K562 (cell line): ENCODE measurements at regions not wholly inside any gene's neighbourhood (a gene's known extent, or its start where the extent isn't known, plus 50 kb on each side); places are given as distances from the start of the nearest gene placed in this dataset.

Experiments
- ATF1 ChIP-seq, 2 experiments: fragments of 450-650 bp in 1 of 2; IDR thresholded peaks; 2 replicates each; pipeline ENCODE4 v1.6.1; 2016; ENCODE audit warnings: missing compliant biosample characterization in 1 of 2, missing genetic modification characterization in 1 of 2
- TF ChIP-seq, protein P1 (sequence below): fragments of 250-450 bp; sonication (Bioruptor Pico); IDR thresholded peaks from 2 replicates; pipeline ENCODE4 v1.5.0; 2022; ENCODE audit warnings: mild to moderate bottlenecking
- TF ChIP-seq, protein P2 (sequence below): sonication (generic); formaldehyde crosslinking; IDR thresholded peaks from 2 replicates; pipeline ENCODE4 v1.9.0; 2022; ENCODE audit warnings: mild to moderate bottlenecking, missing genetic modification reagents

DNA sequence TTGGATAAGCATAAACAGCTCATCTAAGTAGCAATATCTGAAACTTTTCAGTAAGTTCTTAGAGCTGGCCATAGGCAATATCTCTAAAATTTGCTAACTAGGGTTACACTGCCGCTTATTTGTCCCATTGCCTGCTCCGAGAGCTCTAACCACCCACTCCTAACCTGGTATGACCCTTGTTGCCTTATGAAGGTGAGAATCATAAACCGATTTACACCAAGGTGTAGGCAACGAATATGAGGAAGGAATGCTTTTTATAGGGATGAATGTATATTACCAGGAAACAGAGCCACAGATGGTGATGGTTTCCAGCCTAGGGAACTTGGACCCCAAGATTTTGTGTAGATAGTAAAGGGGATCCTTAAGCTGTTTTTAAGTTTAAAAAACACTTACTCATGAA lies 440.9 kb downstream of the PDCD6IP start:
- TF ChIP-seq, protein P1, sequence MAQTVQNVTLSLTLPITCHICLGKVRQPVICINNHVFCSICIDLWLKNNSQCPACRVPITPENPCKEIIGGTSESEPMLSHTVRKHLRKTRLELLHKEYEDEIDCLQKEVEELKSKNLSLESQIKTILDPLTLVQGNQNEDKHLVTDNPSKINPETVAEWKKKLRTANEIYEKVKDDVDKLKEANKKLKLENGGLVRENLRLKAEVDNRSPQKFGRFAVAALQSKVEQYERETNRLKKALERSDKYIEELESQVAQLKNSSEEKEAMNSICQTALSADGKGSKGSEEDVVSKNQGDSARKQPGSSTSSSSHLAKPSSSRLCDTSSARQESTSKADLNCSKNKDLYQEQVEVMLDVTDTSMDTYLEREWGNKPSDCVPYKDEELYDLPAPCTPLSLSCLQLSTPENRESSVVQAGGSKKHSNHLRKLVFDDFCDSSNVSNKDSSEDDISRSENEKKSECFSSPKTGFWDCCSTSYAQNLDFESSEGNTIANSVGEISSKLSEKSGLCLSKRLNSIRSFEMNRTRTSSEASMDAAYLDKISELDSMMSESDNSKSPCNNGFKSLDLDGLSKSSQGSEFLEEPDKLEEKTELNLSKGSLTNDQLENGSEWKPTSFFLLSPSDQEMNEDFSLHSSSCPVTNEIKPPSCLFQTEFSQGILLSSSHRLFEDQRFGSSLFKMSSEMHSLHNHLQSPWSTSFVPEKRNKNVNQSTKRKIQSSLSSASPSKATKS: no peak
- TF ChIP-seq ATF1 (CRISPR knock-in tag; IDR thresholded peaks at IDR 0.05) (no peak), ATF1 (tag; IDR thresholded peaks at IDR 0.05) (no peak)
- TF ChIP-seq, protein P2, sequence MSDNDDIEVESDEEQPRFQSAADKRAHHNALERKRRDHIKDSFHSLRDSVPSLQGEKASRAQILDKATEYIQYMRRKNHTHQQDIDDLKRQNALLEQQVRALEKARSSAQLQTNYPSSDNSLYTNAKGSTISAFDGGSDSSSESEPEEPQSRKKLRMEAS (CRISPR knock-in tag): no peak
